Activated naive CD8-positive, alpha-beta T cell treated with anti-CD3 and anti-CD28 coated beads, Interleukin-2, amount 50 U/mL, for 16 hours (primary cell): ENCODE measurements at regions not wholly inside any gene's neighbourhood (a gene's known extent, or its start where the extent isn't known, plus 50 kb on each side); places are given as distances from the start of the nearest gene placed in this dataset.

Experiments
- DNase-seq: peaks from one replicate; pipeline ENCODE4 v3.0.0-alpha.2; 2020; ENCODE audit warnings: low read depth, low spot score

DNA sequence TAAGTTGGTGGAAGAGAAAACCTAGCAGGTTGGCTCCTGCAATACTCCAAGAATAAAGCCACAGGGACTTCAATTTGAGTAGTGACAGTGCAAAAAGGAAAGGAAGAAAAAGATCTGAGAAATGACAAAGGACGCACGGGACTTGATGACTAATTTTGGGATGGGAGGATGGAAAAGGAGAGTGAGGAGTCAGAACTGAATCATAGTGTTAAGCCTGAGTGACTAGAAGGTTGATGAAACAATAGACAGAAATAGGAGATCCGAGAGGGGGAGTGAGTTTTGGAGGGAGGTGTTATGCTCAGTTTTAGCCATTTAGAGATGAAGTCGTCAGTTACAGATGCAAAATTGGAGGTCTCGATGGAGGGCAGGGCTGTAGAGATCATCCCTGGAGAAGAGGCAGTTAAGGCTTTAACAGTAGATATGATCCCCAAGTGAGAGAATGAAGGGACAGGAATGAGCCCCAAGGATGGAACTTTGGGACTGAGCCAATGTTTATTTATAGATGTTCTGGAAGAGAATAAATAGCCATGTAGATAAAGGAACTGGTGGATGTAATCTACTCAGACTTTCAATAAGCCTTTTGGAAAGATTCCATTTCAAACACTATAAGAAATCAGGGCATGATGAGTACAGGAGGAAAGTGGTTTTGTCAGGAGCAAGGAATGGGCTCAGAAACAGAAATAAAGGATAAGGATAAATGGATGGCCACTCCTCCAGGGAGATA is 108.9 kb upstream of the NCAM1 start:
- DNase-seq, result no peak

- DNase-seq, result no peak
Measured at GRCh38 chr11:112856133-112856532, 105.1 kb upstream of the NCAM1 start.

- DNase-seq, result no peak
Measured at GRCh38 chr11:112856591-112856990, 104.6 kb upstream of the NCAM1 start.

GRCh38 chr11:112858289-112859023 is 102.8 kb upstream of the NCAM1 start:
- no peak for DNase-seq

DNA sequence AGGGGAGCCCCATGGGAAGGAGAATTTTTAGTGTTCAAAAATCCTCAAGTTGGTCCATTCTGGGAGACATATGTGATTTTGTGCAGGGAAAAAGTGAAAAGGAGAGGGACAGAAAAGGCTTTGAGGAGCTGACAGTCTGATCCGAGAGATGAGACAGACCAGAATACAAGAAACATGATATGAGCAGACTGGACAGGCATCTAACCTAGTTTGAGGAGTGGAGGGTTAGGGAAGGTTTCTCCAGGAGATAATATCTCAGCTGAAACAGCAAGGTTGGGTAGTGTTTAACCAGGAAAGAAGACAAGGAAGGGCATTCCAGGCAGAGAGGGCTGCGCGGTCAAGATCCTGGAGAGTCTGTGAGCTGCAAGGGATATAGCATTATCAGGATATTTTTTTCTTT is 101.4 kb upstream of the NCAM1 start:
- DNase-seq, result no peak

DNA sequence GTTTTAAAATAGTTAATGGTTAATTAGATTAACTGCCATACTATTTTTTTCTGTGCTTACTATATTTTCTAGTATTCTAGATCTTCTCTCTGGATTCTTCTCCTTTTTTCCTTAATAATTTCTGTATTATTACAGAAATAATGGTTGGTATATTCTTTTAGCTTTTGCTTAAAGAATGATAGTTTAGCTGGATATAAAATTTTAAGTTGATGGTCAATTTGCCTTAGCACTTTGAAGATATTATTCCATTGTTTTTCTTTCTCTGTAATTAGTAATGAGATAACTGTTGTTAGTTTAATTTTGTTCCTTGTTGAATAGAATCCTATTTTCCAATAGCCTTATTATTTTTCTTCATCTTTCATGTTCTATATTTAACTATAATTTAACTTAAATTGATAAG is 99.9 kb upstream of the NCAM1 start:
- DNase-seq, result no peak

DNA sequence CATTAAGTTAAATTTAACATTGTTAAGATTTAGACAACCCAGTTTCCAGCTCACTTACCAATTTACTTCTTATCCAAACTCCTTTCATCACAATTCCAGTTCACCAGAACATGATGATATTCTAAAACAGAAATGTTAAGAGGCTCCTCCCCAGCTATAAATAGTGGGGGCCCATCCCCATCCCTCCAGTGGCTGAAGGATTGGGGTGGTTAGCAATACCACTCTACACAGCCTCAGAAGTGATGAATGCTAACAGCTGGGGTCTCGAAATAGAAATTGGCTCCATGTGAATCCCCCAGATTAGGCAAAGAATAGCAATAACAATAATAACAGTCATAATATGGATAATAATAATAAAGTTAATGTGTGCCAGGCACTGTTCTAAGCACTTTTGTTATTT is 97.9 kb upstream of the NCAM1 start:
- DNase-seq, result no peak

DNA sequence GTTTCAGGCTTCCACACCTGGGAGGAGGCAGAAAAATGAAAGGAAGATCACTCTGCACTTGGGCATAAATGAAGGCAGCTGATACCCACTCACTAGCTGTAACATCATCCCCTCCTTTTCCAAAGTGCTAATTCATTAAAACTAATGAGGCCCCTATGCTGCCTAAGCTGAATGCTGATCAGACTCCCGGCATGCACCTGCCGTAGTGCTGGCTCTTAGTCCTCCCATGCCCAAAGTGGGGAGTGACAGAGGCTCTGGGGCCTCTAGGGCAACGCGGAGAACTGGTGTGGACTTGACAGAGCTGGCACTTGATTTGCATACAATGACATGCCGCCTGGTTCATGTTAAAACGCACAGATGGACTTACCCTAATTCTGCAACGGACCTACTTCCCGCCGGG is 96.5 kb upstream of the NCAM1 start:
- DNase-seq, result no peak

- no peak for DNase-seq
Measured at GRCh38 chr11:112871909-112872500, 89.2 kb upstream of the NCAM1 start.

- DNase-seq, result no peak
Measured at GRCh38 chr11:112874980-112875379, 86.2 kb upstream of the NCAM1 start.

DNA sequence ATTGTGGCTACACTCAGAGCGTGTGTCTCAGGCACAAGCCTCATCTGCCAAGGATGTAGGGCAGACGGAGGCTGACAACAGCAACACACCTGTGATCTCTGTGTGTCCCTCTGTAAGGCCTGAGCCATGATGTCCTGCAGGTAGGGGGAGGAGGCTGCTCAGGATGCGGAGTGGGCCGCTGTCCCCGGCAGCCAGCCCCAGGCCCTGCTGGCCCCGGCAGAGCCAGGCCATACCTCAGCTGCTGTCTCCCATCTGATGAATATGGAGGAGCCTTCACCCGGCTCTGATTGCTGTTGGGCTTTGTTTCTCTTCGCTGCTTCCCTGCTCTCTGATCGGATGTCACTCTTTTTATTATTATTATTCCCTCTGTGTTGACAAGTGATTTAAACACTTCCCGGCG is 83.6 kb upstream of the NCAM1 start:
- no peak for DNase-seq

GRCh38 chr11:112878033-112878601 is 83.1 kb upstream of the NCAM1 start:
- no peak for DNase-seq

DNA sequence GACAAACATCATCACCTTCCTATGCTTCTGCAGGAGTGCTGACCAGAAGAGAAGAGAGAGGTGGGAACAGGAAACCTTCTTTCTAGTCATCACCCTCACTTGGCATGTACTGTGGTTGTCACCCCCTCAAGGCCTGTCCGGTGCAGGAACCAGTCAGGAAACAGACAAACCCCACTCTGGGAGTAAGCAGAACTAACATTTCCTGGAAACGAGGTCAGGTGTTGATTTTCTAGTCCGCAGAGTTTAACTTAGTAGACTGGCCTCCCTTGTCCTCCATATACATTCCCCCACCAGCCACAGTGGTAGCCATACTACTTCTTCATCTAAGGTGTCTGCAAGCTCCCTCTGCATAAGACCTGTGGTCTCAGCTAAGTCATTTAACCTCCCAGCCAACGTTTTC is 80.7 kb upstream of the NCAM1 start:
- no peak for DNase-seq

GRCh38 chr11:112881461-112881860 is 79.8 kb upstream of the NCAM1 start:
- DNase-seq, result no peak

GRCh38 chr11:112882494-112883381 is 78.5 kb upstream of the NCAM1 start:
- DNase-seq, result no peak

DNA sequence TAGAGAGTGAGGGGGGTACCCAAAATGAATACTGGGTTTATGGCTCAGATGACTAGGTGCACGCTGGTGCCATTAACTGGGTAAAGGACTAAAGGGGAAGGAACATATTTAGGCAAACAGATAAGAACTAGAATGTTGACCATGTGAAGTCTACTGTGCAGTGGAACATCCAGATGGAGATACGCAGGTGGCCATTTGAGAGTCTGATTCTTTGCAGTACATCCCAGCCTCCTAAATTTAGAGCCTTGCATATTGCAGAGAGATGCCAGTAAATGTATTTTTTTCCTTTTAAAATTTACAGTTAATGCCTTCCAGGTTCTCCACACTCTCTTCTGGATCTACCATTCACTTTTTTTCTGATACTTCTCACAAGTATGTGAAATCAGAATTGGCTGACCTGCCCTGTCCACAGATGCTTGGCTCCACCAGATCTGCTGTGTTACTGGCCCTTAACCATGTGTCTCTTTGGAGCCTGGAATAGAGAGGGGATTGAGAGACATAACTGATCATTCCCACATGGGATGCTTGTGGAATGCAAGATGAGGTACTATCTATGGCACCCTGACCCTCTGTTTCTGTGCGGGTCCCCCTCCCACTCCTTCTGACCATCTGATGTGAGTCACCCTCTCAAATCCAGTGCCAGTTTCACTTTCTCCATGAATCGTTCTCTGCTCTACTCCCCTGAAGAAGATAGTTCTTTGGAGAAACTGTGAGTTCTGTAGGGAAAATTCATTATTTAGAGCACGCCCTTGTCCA is 77.0 kb upstream of the NCAM1 start:
- no peak for DNase-seq

DNA sequence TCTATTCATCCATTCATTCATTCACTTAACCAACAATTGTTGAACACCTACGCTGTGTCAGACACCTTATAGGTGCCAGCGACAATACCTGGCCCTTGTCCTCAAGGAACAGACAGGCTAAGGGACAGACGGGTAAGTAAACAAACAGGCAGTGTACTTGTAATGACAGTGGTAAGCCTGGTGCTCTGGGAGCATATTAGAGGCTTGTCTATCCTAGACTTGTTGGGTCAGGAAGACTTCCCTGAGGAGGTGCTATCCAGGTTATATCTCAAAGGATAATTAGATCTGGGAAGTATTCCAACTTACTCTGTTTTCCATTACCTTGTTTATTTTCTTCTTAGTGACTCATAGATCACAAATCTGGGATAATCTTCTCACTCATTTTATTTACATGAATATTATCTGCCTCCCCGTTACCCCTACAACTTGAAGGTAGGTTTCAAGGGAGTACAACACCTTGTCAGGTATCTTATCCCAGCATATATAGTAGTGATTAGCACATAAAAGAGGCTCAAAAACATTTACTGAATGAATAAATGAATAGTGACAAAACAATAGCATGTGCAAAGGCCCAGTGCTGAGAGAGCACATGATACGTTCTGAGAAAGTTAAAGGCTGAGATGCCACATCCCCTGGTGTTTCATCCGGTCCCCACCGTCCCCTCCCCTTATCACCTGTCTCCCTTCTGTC is 75.3 kb upstream of the NCAM1 start:
- DNase-seq, result no peak

DNA sequence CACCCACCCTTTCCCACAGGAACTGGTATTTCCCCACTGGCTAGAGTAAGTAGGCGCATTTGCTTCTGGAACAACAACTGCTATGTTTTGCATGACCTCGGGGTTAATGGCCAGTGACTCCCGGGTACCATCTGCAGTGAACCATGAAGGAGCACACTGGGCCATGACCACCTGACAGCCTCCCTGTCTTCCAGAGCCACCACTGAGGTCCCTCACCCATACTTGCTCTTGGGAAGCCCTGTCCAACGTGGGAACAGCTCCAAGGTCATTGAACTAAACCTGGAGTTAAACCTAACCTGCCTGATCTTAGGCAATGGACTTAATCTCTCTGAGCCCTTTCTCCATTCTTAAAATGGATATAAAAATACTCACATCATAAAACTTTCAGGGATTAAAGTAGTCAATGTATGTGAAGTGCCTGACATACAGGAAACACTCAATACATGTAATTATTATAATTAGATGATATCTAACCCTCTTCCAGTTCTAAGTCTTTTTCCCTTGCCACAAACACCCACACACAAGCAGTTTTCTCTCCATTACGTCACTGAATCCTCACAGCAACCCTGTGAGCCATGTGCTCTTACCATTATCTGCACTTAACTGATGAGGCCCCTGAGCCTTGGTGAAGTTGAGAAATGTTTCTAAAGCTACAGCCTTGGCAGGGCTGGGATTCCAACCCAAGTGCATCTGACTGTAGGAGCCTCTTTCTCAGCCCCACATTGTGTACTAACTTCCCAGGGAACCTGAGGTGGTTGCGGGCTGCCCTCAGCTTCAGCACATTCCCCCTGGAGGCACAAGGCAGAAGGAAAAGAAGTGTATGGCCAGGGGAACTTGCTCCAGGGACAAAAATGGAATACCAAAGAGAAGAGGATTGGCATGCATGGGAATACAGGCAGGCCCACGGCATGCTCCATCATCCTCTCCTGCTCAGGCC is 74.5 kb upstream of the NCAM1 start:
- DNase-seq, result no peak

GRCh38 chr11:112889446-112889845 is 71.8 kb upstream of the NCAM1 start:
- DNase-seq, result no peak
